Neural cell (in vitro differentiated cells): ENCODE measurements at regions not wholly inside any gene's neighbourhood (a gene's known extent, or its start where the extent isn't known, plus 50 kb on each side); places are given as distances from the start of the nearest gene placed in this dataset.

Experiments used
- H2AFZ ChIP-seq: fragments of 200-600, 300-800 bp; sonication (generic), shearing (Covaris generic); 2 replicates; pipeline ENCODE4 v1.6.0; 2014; ENCODE audit warnings: low read depth, mild to moderate bottlenecking, antibody characterized with exemption, low read length, moderate library complexity
- H3F3A ChIP-seq: fragments of 200-600 bp; shearing (Covaris generic); 2 replicates; pipeline ENCODE4 v1.6.1; 2016; ENCODE audit warnings: mild to moderate bottlenecking, moderate library complexity, mixed read lengths, antibody characterized with exemption, low read length; ENCODE audit not compliant: insufficient read depth, poor library complexity, severe bottlenecking
- H3K27ac ChIP-seq: fragments of 200-600, 300-800 bp; sonication (generic), shearing (Covaris generic); 2 replicates; pipeline ENCODE4 v1.5.1; 2014; ENCODE audit warnings: mild to moderate bottlenecking, low read length, moderate library complexity
- H3K27me3 ChIP-seq: fragments of 300-800, 200-600 bp; sonication (generic), shearing (Covaris generic); 2 replicates; pipeline ENCODE4 v1.6.0; 2014; ENCODE audit warnings: mild to moderate bottlenecking, low read depth, low read length, moderate library complexity; ENCODE audit not compliant: insufficient read depth
- H3K36me3 ChIP-seq: fragments of 300-800, 200-600 bp; sonication (generic), shearing (Covaris generic); 2 replicates; pipeline ENCODE4 v1.5.1; 2014; ENCODE audit warnings: mild to moderate bottlenecking, antibody characterized with exemption, low read length, moderate library complexity; ENCODE audit not compliant: insufficient read depth
- H3K4me2 ChIP-seq: fragments of 300-800, 200-600 bp; sonication (generic), shearing (Covaris generic); 2 replicates; pipeline ENCODE4 v1.6.0; 2014; ENCODE audit warnings: mild to moderate bottlenecking, low read length
- H3K4me3 ChIP-seq: fragments of 300-800, 200-600 bp; sonication (generic), shearing (Covaris generic); 2 replicates; pipeline ENCODE4 v1.5.1; 2014; ENCODE audit warnings: mild to moderate bottlenecking, low read length, moderate library complexity
- H3K79me2 ChIP-seq: fragments of 200-600 bp; shearing (Covaris generic); replicated peaks from 2 replicates; pipeline ENCODE4 v1.6.0; 2014; ENCODE audit warnings: mild to moderate bottlenecking, low read length, moderate library complexity; ENCODE audit not compliant: insufficient read depth
- H3K9ac ChIP-seq: fragments of 300-800, 200-600 bp; sonication (generic), shearing (Covaris generic); 2 replicates; pipeline ENCODE4 v1.6.1; 2016; ENCODE audit warnings: mild to moderate bottlenecking, low read length, mixed read lengths
- H3K9me2 ChIP-seq: fragments of 200-600 bp; shearing (Covaris generic); 2 replicates; pipeline ENCODE4 v1.6.1; 2016; ENCODE audit warnings: mild to moderate bottlenecking, low read length, mixed read lengths; ENCODE audit not compliant: insufficient read depth
- H3K9me3 ChIP-seq: fragments of 200-600, 300-800 bp; sonication (generic), shearing (Covaris generic); 2 replicates; pipeline ENCODE4 v1.6.1; 2016; ENCODE audit warnings: mild to moderate bottlenecking, mixed run types, low read length, moderate library complexity, mixed read lengths
- H4K20me1 ChIP-seq: fragments of 200-600 bp; shearing (Covaris generic); 2 replicates; pipeline ENCODE4 v1.6.1; 2016; ENCODE audit warnings: mild to moderate bottlenecking, mixed run types; ENCODE audit not compliant: insufficient read depth
- EP300 ChIP-seq: fragments of 450-650 bp; conservative IDR thresholded peaks from 2 replicates; pipeline ENCODE4 v1.6.1; 2014; ENCODE audit warnings: antibody characterized with exemption, mild to moderate bottlenecking, moderate library complexity; ENCODE audit not compliant: poor library complexity, severe bottlenecking
- EZH2 ChIP-seq: fragments of 200-600, 300-800 bp; shearing (Covaris generic), sonication (generic); IDR thresholded peaks from 2 replicates; pipeline ENCODE4 v1.6.1; 2014; ENCODE audit warnings: antibody characterized with exemption, low read length, borderline replicate concordance, mild to moderate bottlenecking; ENCODE audit not compliant: insufficient read depth, poor library complexity, severe bottlenecking
- MXI1 ChIP-seq: fragments of 450-650 bp; conservative IDR thresholded peaks from 2 replicates; pipeline ENCODE4 v1.6.1; 2014; ENCODE audit warnings: antibody characterized with exemption, mild to moderate bottlenecking; ENCODE audit not compliant: poor library complexity, severe bottlenecking
- POLR2AphosphoS5 ChIP-seq: IDR thresholded peaks from 2 replicates; pipeline ENCODE4 v1.6.1; 2012
- RAD21 ChIP-seq: fragments of 450-650 bp; conservative IDR thresholded peaks from 2 replicates; pipeline ENCODE4 v1.6.1; 2014; ENCODE audit warnings: antibody characterized with exemption, mild to moderate bottlenecking, moderate library complexity
- SMC3 ChIP-seq: fragments of 450-650 bp; conservative IDR thresholded peaks from 2 replicates; pipeline ENCODE4 v1.6.1; 2014; ENCODE audit warnings: antibody characterized with exemption, mild to moderate bottlenecking, moderate library complexity; ENCODE audit not compliant: poor library complexity
- TAF1 ChIP-seq: IDR thresholded peaks from 2 replicates; pipeline ENCODE4 v1.6.1; 2012; ENCODE audit warnings: low read depth
- TF ChIP-seq, protein P1 (sequence below): fragments of 450-650 bp; IDR thresholded peaks from 2 replicates; pipeline ENCODE4 v1.5.1; 2014; ENCODE audit warnings: antibody characterized with exemption, mild to moderate bottlenecking, moderate library complexity; ENCODE audit not compliant: poor library complexity, severe bottlenecking
- TF ChIP-seq, protein P2 (sequence below): IDR thresholded peaks from 2 replicates; pipeline ENCODE4 v1.6.1; 2012; ENCODE audit warnings: borderline replicate concordance

DNA sequence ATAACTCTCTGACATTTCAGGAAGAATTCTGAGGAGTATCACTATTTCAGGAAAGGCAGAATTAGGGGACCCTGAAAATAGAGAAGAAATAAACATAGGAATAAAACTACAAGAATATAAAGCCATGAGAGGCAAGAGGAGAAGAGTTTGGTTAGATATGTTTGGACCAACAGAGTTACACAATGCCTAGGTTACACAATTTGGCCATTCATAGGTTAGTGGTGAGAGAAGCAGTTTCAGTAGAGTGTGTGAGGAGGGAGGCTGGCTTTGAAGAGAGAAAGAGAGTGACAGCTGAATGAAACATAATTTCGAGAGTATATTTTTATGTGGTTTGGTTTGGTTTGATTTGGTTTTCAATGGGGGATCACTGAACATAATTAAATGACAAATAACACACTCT, 783.2 kb upstream of the LRRN3 start:
- no peaks in the 10 kb centered on the region for H3K36me3 ChIP-seq
- TF ChIP-seq EZH2 (no peak), POLR2AphosphoS5 (no peak), EP300 (no peak), SMC3 (no peak), RAD21 (no peak), MXI1 (no peak)
- TF ChIP-seq, protein P1, sequence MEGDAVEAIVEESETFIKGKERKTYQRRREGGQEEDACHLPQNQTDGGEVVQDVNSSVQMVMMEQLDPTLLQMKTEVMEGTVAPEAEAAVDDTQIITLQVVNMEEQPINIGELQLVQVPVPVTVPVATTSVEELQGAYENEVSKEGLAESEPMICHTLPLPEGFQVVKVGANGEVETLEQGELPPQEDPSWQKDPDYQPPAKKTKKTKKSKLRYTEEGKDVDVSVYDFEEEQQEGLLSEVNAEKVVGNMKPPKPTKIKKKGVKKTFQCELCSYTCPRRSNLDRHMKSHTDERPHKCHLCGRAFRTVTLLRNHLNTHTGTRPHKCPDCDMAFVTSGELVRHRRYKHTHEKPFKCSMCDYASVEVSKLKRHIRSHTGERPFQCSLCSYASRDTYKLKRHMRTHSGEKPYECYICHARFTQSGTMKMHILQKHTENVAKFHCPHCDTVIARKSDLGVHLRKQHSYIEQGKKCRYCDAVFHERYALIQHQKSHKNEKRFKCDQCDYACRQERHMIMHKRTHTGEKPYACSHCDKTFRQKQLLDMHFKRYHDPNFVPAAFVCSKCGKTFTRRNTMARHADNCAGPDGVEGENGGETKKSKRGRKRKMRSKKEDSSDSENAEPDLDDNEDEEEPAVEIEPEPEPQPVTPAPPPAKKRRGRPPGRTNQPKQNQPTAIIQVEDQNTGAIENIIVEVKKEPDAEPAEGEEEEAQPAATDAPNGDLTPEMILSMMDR, result no peak
- TF ChIP-seq, protein P2, sequence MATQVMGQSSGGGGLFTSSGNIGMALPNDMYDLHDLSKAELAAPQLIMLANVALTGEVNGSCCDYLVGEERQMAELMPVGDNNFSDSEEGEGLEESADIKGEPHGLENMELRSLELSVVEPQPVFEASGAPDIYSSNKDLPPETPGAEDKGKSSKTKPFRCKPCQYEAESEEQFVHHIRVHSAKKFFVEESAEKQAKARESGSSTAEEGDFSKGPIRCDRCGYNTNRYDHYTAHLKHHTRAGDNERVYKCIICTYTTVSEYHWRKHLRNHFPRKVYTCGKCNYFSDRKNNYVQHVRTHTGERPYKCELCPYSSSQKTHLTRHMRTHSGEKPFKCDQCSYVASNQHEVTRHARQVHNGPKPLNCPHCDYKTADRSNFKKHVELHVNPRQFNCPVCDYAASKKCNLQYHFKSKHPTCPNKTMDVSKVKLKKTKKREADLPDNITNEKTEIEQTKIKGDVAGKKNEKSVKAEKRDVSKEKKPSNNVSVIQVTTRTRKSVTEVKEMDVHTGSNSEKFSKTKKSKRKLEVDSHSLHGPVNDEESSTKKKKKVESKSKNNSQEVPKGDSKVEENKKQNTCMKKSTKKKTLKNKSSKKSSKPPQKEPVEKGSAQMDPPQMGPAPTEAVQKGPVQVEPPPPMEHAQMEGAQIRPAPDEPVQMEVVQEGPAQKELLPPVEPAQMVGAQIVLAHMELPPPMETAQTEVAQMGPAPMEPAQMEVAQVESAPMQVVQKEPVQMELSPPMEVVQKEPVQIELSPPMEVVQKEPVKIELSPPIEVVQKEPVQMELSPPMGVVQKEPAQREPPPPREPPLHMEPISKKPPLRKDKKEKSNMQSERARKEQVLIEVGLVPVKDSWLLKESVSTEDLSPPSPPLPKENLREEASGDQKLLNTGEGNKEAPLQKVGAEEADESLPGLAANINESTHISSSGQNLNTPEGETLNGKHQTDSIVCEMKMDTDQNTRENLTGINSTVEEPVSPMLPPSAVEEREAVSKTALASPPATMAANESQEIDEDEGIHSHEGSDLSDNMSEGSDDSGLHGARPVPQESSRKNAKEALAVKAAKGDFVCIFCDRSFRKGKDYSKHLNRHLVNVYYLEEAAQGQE, result no peak
- H3K27ac ChIP-seq, result no peak overlapping the region
- H3F3A ChIP-seq, result no peaks in the 10 kb centered on the region
- no peak overlapping the region for H3K9ac ChIP-seq
- H3K79me2 ChIP-seq, result no peaks in the 10 kb centered on the region
- H2AFZ ChIP-seq, result no peak overlapping the region
- H4K20me1 ChIP-seq, result no peaks in the 10 kb centered on the region
- no peaks in the 10 kb centered on the region for H3K27me3 ChIP-seq
- no peaks in the 10 kb centered on the region for H3K9me3 ChIP-seq
- H3K9me2 ChIP-seq, result no peaks in the 10 kb centered on the region
- H3K4me3 ChIP-seq, result no peak overlapping the region
- H3K4me2 ChIP-seq, result no peak overlapping the region

DNA sequence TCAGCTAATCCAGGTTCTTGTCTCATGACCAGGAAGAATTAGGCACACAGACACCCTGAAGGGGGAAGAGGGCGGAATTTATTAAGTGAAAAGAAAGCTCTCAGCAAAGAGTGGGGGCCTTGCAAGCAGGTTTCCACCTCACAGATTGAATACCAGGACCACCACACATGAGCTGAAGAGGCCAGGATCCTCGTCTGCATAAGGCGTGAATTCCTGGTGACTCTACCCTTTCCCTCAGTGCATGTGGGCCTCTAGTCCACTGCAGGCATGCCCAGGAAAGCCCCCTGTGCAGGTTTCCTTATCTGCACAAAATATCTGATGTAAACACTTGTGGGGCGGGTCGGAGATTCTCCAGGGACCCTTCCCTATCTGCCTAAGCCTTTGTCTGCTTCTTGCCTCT, 782.1 kb upstream of the LRRN3 start:
- H3K27me3 ChIP-seq, result no peaks in the 10 kb centered on the region
- no peaks in the 10 kb centered on the region for H3K79me2 ChIP-seq
- H3K9me3 ChIP-seq, result no peaks in the 10 kb centered on the region
- H3K4me3 ChIP-seq, result no peak overlapping the region
- H3K9ac ChIP-seq, result no peak overlapping the region
- no peaks in the 10 kb centered on the region for H3K36me3 ChIP-seq
- H3K9me2 ChIP-seq, result no peaks in the 10 kb centered on the region
- no peaks in the 10 kb centered on the region for H3F3A ChIP-seq
- no peak for TF ChIP-seq RAD21
- TF ChIP-seq, protein P2, result no peak
- TF ChIP-seq TAF1, result no peak
- TF ChIP-seq EP300, result no peak
- H3K4me2 ChIP-seq, result no peak overlapping the region
- H4K20me1 ChIP-seq, result no peaks in the 10 kb centered on the region
- no peak overlapping the region for H3K27ac ChIP-seq
- no peak overlapping the region for H2AFZ ChIP-seq
